SK-N-SH treated with all-trans-retinoic acid at 6 μM for 48 hours (cell line): ENCODE measurements at regions not wholly inside any gene's neighbourhood (a gene's known extent, or its start where the extent isn't known, plus 50 kb on each side); places are given as distances from the start of the nearest gene placed in this dataset.

Source experiments
- ATAC-seq: fragments of 200-7000 bp; cut with Tn5 transposase; 3 replicates; pipeline ENCODE4 v1.9.1; 2020; ENCODE audit warnings: mild to moderate bottlenecking, moderate library complexity
- ARNTL ChIP-seq: fragments of 450-650 bp; formaldehyde crosslinking; IDR thresholded peaks from 2 replicates; pipeline ENCODE4 v1.5.0; 2020; ENCODE audit warnings: low read depth, mild to moderate bottlenecking, moderate library complexity, borderline replicate concordance
- BACH2 ChIP-seq: fragments of 250-450 bp; sonication (Bioruptor Pico); IDR thresholded peaks from 2 replicates; pipeline ENCODE4 v1.9.0; 2021; ENCODE audit warnings: mild to moderate bottlenecking, borderline replicate concordance
- CSDC2 ChIP-seq: fragments of 250-450 bp; sonication (Bioruptor Pico); IDR thresholded peaks from 2 replicates; pipeline ENCODE4 v1.5.0; 2020; ENCODE audit warnings: mild to moderate bottlenecking, moderate library complexity
- ESRRG ChIP-seq: fragments of 250-450 bp; sonication (Bioruptor Pico); IDR thresholded peaks from 2 replicates; pipeline ENCODE4 v1.6.1; 2021; ENCODE audit warnings: mild to moderate bottlenecking
- GLIS3 ChIP-seq: fragments of 250-450 bp; sonication (Bioruptor Pico); IDR thresholded peaks from 2 replicates; pipeline ENCODE4 v1.5.0; 2020; ENCODE audit warnings: mild to moderate bottlenecking, moderate library complexity
- OSR1 ChIP-seq: fragments of 250-450 bp; sonication (Bioruptor Pico); IDR thresholded peaks from 2 replicates; pipeline ENCODE4 v1.8.0; 2022; ENCODE audit warnings: moderate library complexity, mild to moderate bottlenecking, inconsistent platforms
- PPARA ChIP-seq: fragments of 250-450 bp; sonication (Bioruptor Pico); IDR thresholded peaks from 2 replicates; pipeline ENCODE4 v1.5.0; 2020; ENCODE audit warnings: mild to moderate bottlenecking, borderline replicate concordance
- RARB ChIP-seq: fragments of 250-450 bp; sonication (Bioruptor Pico); IDR thresholded peaks from 2 replicates; pipeline ENCODE4 v1.8.0; 2021; ENCODE audit warnings: mild to moderate bottlenecking, moderate library complexity
- SNAI2 ChIP-seq: fragments of 250-450 bp; sonication (Bioruptor Pico); IDR thresholded peaks from 2 replicates; pipeline ENCODE4 v1.5.0; 2020; ENCODE audit warnings: mild to moderate bottlenecking, moderate library complexity
- TCF4 ChIP-seq: fragments of 250-450 bp; sonication (Bioruptor Pico); IDR thresholded peaks from 2 replicates; pipeline ENCODE4 v1.8.0; 2021; ENCODE audit warnings: mild to moderate bottlenecking, moderate library complexity, borderline replicate concordance
- TOX ChIP-seq: fragments of 250-450 bp; sonication (Bioruptor Pico); IDR thresholded peaks from 2 replicates; pipeline ENCODE4 v1.8.0; 2021; ENCODE audit warnings: mild to moderate bottlenecking, moderate library complexity, borderline replicate concordance
- ZC3H10 ChIP-seq: fragments of 250-450 bp; sonication (Bioruptor Pico); IDR thresholded peaks from 2 replicates; pipeline ENCODE4 v1.5.1; 2021; ENCODE audit warnings: mild to moderate bottlenecking, moderate library complexity
- ZFP3 ChIP-seq: fragments of 250-450 bp; sonication (Bioruptor Pico); IDR thresholded peaks from 2 replicates; pipeline ENCODE4 v1.5.0; 2020; ENCODE audit warnings: mild to moderate bottlenecking, moderate library complexity
- ZNF565 ChIP-seq: fragments of 450-650 bp; formaldehyde crosslinking; conservative IDR thresholded peaks from 2 replicates; pipeline ENCODE4 v1.5.0; 2020; ENCODE audit warnings: low read depth, mild to moderate bottlenecking, moderate library complexity
- ZNF70 ChIP-seq: fragments of 450-650 bp; formaldehyde crosslinking; IDR thresholded peaks from 2 replicates; pipeline ENCODE4 v1.5.0; 2020; ENCODE audit warnings: mild to moderate bottlenecking, moderate library complexity
- ZNF8 ChIP-seq: fragments of 450-650 bp; formaldehyde crosslinking; IDR thresholded peaks from 2 replicates; pipeline ENCODE4 v1.5.0; 2020; ENCODE audit warnings: mild to moderate bottlenecking, moderate library complexity
- TF ChIP-seq, protein P1 (sequence below): fragments of 250-450 bp; sonication (Bioruptor Pico); IDR thresholded peaks from 2 replicates; pipeline ENCODE4 v1.5.0; 2020; ENCODE audit warnings: mild to moderate bottlenecking, moderate library complexity
- TF ChIP-seq, protein P2 (sequence below): fragments of 250-450 bp; sonication (Bioruptor Pico); IDR thresholded peaks from 2 replicates; pipeline ENCODE4 v1.8.0; 2020; ENCODE audit warnings: mild to moderate bottlenecking, moderate library complexity, borderline replicate concordance
- TF ChIP-seq, protein P3 (sequence below): fragments of 250-450 bp; sonication (Bioruptor Pico); IDR thresholded peaks from 2 replicates; pipeline ENCODE4 v1.5.1; 2020; ENCODE audit warnings: low read depth, mild to moderate bottlenecking, moderate library complexity
- TF ChIP-seq, protein P4 (sequence below): fragments of 250-450 bp; sonication (Bioruptor Pico); IDR thresholded peaks from 2 replicates; pipeline ENCODE4 v1.5.1; 2021; ENCODE audit warnings: mild to moderate bottlenecking, moderate library complexity

DNA sequence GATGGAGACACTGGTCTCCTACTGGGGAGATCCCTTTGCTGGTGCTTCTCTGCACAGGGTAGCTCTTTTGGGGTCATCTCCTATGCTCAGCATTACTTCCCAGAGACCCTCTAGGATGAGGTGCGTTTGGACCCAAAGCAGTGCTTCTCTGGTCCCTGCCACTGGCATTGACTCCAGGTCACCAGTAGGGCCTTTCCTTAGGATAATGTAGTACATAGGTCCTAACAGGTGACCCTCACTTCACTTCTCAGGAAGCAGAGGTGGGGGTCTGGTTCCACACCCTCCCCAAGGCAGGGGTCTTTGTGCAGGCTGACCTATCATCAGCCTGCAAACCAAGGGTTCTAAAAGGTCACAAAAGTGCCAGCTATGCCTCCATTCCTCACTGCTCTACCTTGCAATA lies 145.8 kb upstream of the HS6ST1 start:
- ATAC-seq: no peak
- TF ChIP-seq SNAI2 (CRISPR knock-in tag) (no peak), ESRRG (CRISPR knock-in tag) (no peak), RARB (CRISPR knock-in tag) (no peak), TOX (no peak), PPARA (CRISPR knock-in tag) (no peak), ZC3H10 (CRISPR knock-in tag) (no peak), ZNF70 (CRISPR knock-in tag) (no peak), OSR1 (no peak), BACH2 (CRISPR knock-in tag) (no peak), ZFP3 (CRISPR knock-in tag) (no peak), TCF4 (CRISPR knock-in tag) (no peak)
- TF ChIP-seq, protein P1, sequence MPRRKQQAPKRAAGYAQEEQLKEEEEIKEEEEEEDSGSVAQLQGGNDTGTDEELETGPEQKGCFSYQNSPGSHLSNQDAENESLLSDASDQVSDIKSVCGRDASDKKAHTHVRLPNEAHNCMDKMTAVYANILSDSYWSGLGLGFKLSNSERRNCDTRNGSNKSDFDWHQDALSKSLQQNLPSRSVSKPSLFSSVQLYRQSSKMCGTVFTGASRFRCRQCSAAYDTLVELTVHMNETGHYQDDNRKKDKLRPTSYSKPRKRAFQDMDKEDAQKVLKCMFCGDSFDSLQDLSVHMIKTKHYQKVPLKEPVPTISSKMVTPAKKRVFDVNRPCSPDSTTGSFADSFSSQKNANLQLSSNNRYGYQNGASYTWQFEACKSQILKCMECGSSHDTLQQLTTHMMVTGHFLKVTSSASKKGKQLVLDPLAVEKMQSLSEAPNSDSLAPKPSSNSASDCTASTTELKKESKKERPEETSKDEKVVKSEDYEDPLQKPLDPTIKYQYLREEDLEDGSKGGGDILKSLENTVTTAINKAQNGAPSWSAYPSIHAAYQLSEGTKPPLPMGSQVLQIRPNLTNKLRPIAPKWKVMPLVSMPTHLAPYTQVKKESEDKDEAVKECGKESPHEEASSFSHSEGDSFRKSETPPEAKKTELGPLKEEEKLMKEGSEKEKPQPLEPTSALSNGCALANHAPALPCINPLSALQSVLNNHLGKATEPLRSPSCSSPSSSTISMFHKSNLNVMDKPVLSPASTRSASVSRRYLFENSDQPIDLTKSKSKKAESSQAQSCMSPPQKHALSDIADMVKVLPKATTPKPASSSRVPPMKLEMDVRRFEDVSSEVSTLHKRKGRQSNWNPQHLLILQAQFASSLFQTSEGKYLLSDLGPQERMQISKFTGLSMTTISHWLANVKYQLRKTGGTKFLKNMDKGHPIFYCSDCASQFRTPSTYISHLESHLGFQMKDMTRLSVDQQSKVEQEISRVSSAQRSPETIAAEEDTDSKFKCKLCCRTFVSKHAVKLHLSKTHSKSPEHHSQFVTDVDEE: no peak
- TF ChIP-seq, protein P2, sequence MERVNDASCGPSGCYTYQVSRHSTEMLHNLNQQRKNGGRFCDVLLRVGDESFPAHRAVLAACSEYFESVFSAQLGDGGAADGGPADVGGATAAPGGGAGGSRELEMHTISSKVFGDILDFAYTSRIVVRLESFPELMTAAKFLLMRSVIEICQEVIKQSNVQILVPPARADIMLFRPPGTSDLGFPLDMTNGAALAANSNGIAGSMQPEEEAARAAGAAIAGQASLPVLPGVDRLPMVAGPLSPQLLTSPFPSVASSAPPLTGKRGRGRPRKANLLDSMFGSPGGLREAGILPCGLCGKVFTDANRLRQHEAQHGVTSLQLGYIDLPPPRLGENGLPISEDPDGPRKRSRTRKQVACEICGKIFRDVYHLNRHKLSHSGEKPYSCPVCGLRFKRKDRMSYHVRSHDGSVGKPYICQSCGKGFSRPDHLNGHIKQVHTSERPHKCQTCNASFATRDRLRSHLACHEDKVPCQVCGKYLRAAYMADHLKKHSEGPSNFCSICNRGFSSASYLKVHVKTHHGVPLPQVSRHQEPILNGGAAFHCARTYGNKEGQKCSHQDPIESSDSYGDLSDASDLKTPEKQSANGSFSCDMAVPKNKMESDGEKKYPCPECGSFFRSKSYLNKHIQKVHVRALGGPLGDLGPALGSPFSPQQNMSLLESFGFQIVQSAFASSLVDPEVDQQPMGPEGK (CRISPR knock-in tag): no peak
- TF ChIP-seq, protein P3, sequence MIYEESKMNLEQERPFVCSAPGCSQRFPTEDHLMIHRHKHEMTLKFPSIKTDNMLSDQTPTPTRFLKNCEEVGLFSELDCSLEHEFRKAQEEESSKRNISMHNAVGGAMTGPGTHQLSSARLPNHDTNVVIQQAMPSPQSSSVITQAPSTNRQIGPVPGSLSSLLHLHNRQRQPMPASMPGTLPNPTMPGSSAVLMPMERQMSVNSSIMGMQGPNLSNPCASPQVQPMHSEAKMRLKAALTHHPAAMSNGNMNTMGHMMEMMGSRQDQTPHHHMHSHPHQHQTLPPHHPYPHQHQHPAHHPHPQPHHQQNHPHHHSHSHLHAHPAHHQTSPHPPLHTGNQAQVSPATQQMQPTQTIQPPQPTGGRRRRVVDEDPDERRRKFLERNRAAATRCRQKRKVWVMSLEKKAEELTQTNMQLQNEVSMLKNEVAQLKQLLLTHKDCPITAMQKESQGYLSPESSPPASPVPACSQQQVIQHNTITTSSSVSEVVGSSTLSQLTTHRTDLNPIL (CRISPR knock-in tag): no peak
- TF ChIP-seq, protein P4, sequence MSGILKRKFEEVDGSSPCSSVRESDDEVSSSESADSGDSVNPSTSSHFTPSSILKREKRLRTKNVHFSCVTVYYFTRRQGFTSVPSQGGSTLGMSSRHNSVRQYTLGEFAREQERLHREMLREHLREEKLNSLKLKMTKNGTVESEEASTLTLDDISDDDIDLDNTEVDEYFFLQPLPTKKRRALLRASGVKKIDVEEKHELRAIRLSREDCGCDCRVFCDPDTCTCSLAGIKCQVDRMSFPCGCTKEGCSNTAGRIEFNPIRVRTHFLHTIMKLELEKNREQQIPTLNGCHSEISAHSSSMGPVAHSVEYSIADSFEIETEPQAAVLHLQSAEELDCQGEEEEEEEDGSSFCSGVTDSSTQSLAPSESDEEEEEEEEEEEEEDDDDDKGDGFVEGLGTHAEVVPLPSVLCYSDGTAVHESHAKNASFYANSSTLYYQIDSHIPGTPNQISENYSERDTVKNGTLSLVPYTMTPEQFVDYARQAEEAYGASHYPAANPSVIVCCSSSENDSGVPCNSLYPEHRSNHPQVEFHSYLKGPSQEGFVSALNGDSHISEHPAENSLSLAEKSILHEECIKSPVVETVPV: no peak

DNA sequence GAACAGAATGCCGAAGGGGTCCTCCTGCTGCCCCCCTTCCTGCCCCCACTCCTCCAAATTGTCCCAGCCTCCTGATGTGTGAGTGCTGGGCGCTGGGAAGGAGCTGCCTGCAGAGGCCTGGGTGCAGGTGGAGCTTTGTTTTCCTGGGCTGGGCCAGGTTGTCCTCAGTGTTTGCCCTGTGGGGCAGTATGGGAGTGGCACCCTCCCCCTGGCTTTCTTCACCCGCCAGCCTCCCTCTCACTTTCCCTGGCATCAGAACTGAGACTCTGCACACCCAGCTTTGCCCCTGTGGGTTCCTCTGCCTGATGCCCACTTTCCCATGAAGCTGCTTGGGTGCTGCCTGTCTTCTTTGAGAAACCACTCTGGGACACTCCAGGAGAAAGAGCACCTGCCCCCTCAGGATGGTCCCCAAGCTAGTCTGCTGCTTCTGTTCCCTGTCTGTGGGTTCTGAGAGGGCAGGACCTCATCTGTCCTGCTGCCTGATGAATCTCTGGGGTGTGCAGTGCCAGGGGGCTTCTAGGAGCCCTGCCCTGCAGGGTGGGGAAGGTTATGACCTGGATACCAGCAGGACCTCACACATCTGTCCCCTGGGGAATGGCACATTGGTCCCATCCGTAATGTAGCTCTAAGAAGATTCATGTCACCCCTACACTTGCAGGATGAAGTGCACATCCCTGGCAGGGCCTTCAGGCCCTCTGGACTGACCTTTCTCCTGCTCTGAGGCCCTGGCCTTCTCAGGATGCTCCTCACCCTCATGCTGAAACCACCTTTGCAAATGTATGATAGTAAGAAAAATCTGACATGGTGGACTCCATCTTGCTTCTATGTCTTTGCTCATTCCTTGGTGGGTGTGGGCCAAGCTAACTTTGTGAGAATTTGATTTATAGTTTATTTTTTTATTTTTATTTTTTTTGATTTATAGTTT lies 146.8 kb upstream of the HS6ST1 start:
- no peak for TF ChIP-seq TOX
- no peak for TF ChIP-seq ARNTL
- TF ChIP-seq ZNF8 (CRISPR knock-in tag): no peak
- TF ChIP-seq GLIS3 (CRISPR knock-in tag): no peak
- TF ChIP-seq ESRRG (CRISPR knock-in tag): no peak
- TF ChIP-seq RARB (CRISPR knock-in tag): no peak
- ATAC-seq: no peak

DNA sequence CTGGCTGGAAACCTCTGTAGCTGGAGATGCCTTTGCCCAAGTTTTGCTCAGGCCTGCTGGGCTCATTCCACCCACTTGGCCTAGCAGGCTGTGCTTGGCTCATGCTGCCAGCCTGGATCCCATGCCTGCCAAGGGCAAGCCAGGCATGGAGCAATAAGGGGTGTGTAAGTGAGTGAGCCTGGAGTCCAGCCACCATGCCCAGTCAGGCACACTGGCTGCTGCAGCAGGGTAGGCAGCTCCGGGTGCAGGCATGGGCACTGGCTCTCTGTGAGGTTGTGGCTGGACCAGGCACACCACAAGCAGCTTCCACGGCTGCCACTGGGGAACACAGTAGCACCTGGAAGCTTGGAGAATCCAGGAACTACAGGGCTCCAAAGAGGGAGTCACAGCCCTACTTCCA lies 147.7 kb upstream of the HS6ST1 start:
- TF ChIP-seq CSDC2 (CRISPR knock-in tag) (no peak), ZNF565 (no peak), SNAI2 (CRISPR knock-in tag) (no peak), ZNF8 (CRISPR knock-in tag) (no peak), ZFP3 (CRISPR knock-in tag) (no peak), OSR1 (no peak), BACH2 (CRISPR knock-in tag) (no peak), TOX (no peak)
- TF ChIP-seq, protein P2 (CRISPR knock-in tag): no peak
- ATAC-seq: no peak
